ENCODE measurements at regions not wholly inside any gene's neighbourhood (a gene's known extent, or its start where the extent isn't known, plus 50 kb on each side); places are given as distances from the start of the nearest gene placed in this dataset.

- TF ChIP-seq CTCF (IDR thresholded peaks at IDR 0.05) (no peak), ZFX (IDR thresholded peaks at IDR 0.05; ENCODE audit: borderline replicate concordance) (no peak)
Observed at GRCh38 chr5:74940782-74941353, 74.7 kb upstream of the FAM169A start.
